NCI-H446 (cell line): ENCODE measurements at regions not wholly inside any gene's neighbourhood (a gene's known extent, or its start where the extent isn't known, plus 50 kb on each side); places are given as distances from the start of the nearest gene placed in this dataset.

Experiments
- DNase-seq, 2 experiments: peaks; one replicate each; lab custom pipeline; 2025; lab: John Stamatoyannopoulos, UW

GRCh38 chr2:67339234-67339885, 57.8 kb upstream of the ETAA1 start:
- no peak for DNase-seq

- DNase-seq: peak in 1 of 2 experiments; percentile 8
These were observed 56.8 kb upstream of the ETAA1 start for GRCh38 chr2:67340133-67341011.

- no peak for DNase-seq
These were observed 56.2 kb upstream of the ETAA1 start for GRCh38 chr2:67341012-67341318.

GRCh38 chr2:67341336-67341735, 55.8 kb upstream of the ETAA1 start:
- DNase-seq: no peak

GRCh38 chr2:67342394-67342793, 54.7 kb upstream of the ETAA1 start:
- DNase-seq: no peak

- no peak for DNase-seq
These were observed 50.3 kb upstream of the ETAA1 start for GRCh38 chr2:67346718-67347407.
